ENCODE measurements at regions not wholly inside any gene's neighbourhood (a gene's known extent, or its start where the extent isn't known, plus 50 kb on each side); places are given as distances from the start of the nearest gene placed in this dataset.
A peak's percentile ranks its signal among the peaks of the same experiment; 100 is the strongest.

DNA sequence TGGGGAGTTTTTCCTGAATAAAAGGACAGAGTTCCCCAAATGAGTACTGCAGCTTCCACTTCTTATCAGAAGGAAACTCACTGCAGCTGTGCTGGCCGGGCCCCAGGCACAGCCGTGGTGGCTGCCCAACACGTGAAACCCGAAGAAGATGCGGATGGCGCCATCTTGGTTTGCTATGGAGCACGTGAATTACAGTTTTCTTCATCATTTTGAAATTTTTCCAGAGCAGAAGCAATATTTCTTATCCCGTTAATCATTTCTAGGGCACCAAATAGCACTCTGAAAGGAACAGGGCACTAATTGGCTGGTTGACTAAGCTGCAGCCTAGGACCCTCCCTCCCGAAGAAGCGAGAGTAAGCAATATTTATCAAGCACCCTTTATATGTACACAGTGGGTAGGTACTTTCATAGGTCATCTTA lies 63.2 kb upstream of the EPS8L3 start:
- no peak for DNase-seq (ENCODE audit: low spot score)
- Mint-ChIP-seq H3K27me3 (ENCODE audit: unreplicated experiment) (peaks cover 8% of the 10 kb centered on the region), H3K4me3 (ENCODE audit: unreplicated experiment) (no peak overlapping the region), H3K36me3 (ENCODE audit: low read depth, unreplicated experiment) (peaks cover 3% of the 10 kb centered on the region), H3K4me1 (ENCODE audit: unreplicated experiment) (peaks cover 7% of the 10 kb centered on the region), H3K9me3 (ENCODE audit: unreplicated experiment) (peaks cover under 1% of the 10 kb centered on the region), H3K27ac (ENCODE audit: unreplicated experiment) (no peak overlapping the region)
- TF ChIP-seq, protein P1, sequence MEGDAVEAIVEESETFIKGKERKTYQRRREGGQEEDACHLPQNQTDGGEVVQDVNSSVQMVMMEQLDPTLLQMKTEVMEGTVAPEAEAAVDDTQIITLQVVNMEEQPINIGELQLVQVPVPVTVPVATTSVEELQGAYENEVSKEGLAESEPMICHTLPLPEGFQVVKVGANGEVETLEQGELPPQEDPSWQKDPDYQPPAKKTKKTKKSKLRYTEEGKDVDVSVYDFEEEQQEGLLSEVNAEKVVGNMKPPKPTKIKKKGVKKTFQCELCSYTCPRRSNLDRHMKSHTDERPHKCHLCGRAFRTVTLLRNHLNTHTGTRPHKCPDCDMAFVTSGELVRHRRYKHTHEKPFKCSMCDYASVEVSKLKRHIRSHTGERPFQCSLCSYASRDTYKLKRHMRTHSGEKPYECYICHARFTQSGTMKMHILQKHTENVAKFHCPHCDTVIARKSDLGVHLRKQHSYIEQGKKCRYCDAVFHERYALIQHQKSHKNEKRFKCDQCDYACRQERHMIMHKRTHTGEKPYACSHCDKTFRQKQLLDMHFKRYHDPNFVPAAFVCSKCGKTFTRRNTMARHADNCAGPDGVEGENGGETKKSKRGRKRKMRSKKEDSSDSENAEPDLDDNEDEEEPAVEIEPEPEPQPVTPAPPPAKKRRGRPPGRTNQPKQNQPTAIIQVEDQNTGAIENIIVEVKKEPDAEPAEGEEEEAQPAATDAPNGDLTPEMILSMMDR (IDR thresholded peaks at IDR 0.05; ENCODE audit: unreplicated experiment): no peak

DNA sequence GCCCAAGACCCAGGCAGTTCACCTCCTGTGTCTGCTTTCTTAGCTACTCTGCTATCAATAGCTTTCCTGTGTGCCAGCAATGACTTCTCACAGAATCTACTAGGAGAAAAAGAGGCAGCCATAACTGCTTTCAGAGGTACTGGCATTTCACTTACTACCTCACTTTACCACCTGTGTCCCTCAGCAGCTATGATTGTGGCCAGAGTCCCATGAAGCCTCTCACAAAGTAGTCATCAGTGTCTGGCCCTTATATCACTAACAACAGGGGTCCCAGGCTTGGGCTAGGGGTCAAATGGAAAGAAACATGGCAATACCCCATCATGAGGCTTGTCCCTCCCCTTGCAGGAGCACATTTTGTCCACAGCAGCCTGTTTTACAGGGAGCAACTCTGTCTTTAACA lies 62.7 kb upstream of the EPS8L3 start:
- Mint-ChIP-seq H3K4me1 (ENCODE audit: unreplicated experiment) (peaks cover 7% of the 10 kb centered on the region), H3K4me3 (ENCODE audit: unreplicated experiment) (no peak overlapping the region), H3K27ac (ENCODE audit: unreplicated experiment) (peak overlapping the region; percentile 24), H3K27me3 (ENCODE audit: unreplicated experiment) (peaks cover 8% of the 10 kb centered on the region), H3K9me3 (ENCODE audit: unreplicated experiment) (no peaks in the 10 kb centered on the region), H3K36me3 (ENCODE audit: low read depth, unreplicated experiment) (peaks cover 3% of the 10 kb centered on the region)
- DNase-seq (ENCODE audit: low spot score): no peak
- TF ChIP-seq, protein P1 (IDR thresholded peaks at IDR 0.05; ENCODE audit: unreplicated experiment): no peak

DNA sequence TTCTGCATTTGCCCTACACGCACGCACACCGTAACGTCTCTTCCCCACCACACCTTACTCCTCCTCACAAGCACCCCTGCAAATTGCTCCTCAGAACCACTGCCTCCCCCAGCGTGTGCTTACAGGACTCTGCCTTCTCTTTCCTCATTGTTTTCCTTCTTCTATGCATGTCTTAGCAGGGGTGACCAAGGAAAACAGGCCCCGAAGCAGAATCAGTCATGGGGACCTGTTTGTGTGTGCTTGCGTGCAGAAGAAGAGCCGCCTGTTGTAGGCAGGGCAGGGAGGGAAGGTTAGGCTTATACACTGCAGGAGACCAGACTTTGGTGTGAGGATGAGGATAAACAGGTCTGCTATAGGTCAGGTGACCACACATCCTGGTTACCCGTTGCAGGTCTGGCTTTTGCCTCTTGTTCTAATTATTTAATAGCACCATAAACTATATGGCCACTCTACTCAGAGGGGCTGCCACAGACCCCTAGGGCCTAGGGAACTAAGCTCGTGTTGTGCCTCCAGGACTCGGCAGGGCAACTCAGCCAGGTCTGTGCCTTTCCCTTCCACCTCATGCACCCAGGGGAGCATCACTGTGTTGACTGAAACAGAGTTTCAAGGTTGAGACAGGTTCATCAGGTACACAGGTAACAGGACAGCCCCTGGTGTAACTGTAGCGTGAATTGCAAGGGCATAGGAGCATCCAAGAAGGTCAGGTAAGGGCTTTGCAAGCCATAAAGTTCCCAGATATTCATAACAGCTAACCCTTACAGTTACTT lies 60.8 kb upstream of the EPS8L3 start:
- Mint-ChIP-seq H3K4me3 (ENCODE audit: unreplicated experiment) (no peak overlapping the region), H3K27ac (ENCODE audit: unreplicated experiment) (no peak overlapping the region), H3K9me3 (ENCODE audit: unreplicated experiment) (no peaks in the 10 kb centered on the region), H3K4me1 (ENCODE audit: unreplicated experiment) (peaks cover 7% of the 10 kb centered on the region), H3K36me3 (ENCODE audit: low read depth, unreplicated experiment) (no peaks in the 10 kb centered on the region), H3K27me3 (ENCODE audit: unreplicated experiment) (peaks cover 13% of the 10 kb centered on the region)
- TF ChIP-seq, protein P1 (IDR thresholded peaks at IDR 0.05; ENCODE audit: unreplicated experiment): no peak
- no peak for DNase-seq (ENCODE audit: low spot score)

GRCh38 chr1:109823543-109824348 lies 60.0 kb upstream of the EPS8L3 start:
- TF ChIP-seq, protein P1 (IDR thresholded peaks at IDR 0.05; ENCODE audit: unreplicated experiment): no peak
- Mint-ChIP-seq H3K27me3 (ENCODE audit: unreplicated experiment) (peaks cover 13% of the 10 kb centered on the region), H3K4me3 (ENCODE audit: unreplicated experiment) (no peak overlapping the region), H3K27ac (ENCODE audit: unreplicated experiment) (no peak overlapping the region), H3K36me3 (ENCODE audit: low read depth, unreplicated experiment) (no peaks in the 10 kb centered on the region), H3K4me1 (ENCODE audit: unreplicated experiment) (peaks cover 7% of the 10 kb centered on the region), H3K9me3 (ENCODE audit: unreplicated experiment) (no peaks in the 10 kb centered on the region)
- DNase-seq (ENCODE audit: low spot score): no peak

Data from endothelial cell (in vitro differentiated cells).